GM23338 (cell line): ENCODE measurements at regions not wholly inside any gene's neighbourhood (a gene's known extent, or its start where the extent isn't known, plus 50 kb on each side); places are given as distances from the start of the nearest gene placed in this dataset.

Experiments used
- ATAC-seq: fragments of 200-7000 bp; cut with Tn5 transposase; 3 replicates; pipeline ENCODE4 v1.9.1; 2020
- DNase-seq: peaks from one replicate; pipeline ENCODE4 v3.0.0-alpha.2; 2015; ENCODE audit warnings: low spot score
- H2AFZ ChIP-seq: fragments of 200-600 bp; sonication (generic); 2 replicates; pipeline ENCODE4 v1.8.0; 2016; ENCODE audit warnings: antibody characterized with exemption, mild to moderate bottlenecking, moderate library complexity
- H3F3A ChIP-seq: fragments of 200-600 bp; sonication (generic); replicated peaks from 2 replicates; pipeline ENCODE4 v1.8.0; 2017; ENCODE audit warnings: antibody characterized with exemption, mixed run types, low read depth
- H3K27ac ChIP-seq: fragments of 200-600 bp; sonication (generic); 2 replicates; pipeline ENCODE4 v1.6.1; 2016; ENCODE audit warnings: low read depth
- H3K27me3 ChIP-seq: fragments of 200-600 bp; sonication (generic); 2 replicates; pipeline ENCODE4 v1.8.0; 2016; ENCODE audit warnings: mild to moderate bottlenecking, mixed run types, moderate library complexity; ENCODE audit not compliant: insufficient read depth
- H3K36me3 ChIP-seq: fragments of 200-600 bp; sonication (generic); 2 replicates; pipeline ENCODE4 v1.8.0; 2016; ENCODE audit warnings: mild to moderate bottlenecking; ENCODE audit not compliant: insufficient read depth
- H3K4me1 ChIP-seq: fragments of 200-600 bp; sonication (generic); 2 replicates; pipeline ENCODE4 v1.8.0; 2016; ENCODE audit warnings: mild to moderate bottlenecking, moderate library complexity; ENCODE audit not compliant: insufficient read depth
- H3K4me2 ChIP-seq: fragments of 200-600 bp; sonication (generic); 2 replicates; pipeline ENCODE4 v1.7.1; 2017; ENCODE audit warnings: mixed run types
- H3K4me3 ChIP-seq: fragments of 200-600 bp; sonication (generic); 2 replicates; pipeline ENCODE4 v1.6.1; 2016; ENCODE audit warnings: mixed run types
- H3K79me2 ChIP-seq: fragments of 200-600 bp; sonication (generic); replicated peaks from 2 replicates; pipeline ENCODE4 v1.8.0; 2017; ENCODE audit warnings: mild to moderate bottlenecking; ENCODE audit not compliant: insufficient read depth
- H3K9me2 ChIP-seq: fragments of 200-600 bp; sonication (generic); 2 replicates; pipeline ENCODE4 v1.8.0; 2017; ENCODE audit not compliant: insufficient read depth
- H4K20me1 ChIP-seq: fragments of 200-600 bp; sonication (generic); replicated peaks from 2 replicates; pipeline ENCODE4 v1.8.0; 2017; ENCODE audit warnings: mild to moderate bottlenecking; ENCODE audit not compliant: insufficient read depth
- H3K27ac Mint-ChIP-seq: 2 replicates; pipeline ENCODE4 v1.8.0; 2020; ENCODE audit warnings: inconsistent platforms, mild to moderate bottlenecking, moderate library complexity, mixed read lengths
- H3K27me3 Mint-ChIP-seq: 3 replicates; pipeline ENCODE4 v1.8.0; 2022; ENCODE audit warnings: low read depth, mild to moderate bottlenecking, moderate library complexity, mixed read lengths, inconsistent platforms; ENCODE audit not compliant: insufficient read depth, poor library complexity
- H3K36me3 Mint-ChIP-seq: 3 replicates; pipeline ENCODE4 v1.8.0; 2021; ENCODE audit warnings: low read depth, mild to moderate bottlenecking, inconsistent platforms, moderate library complexity, mixed read lengths
- H3K4me1 Mint-ChIP-seq: 3 replicates; pipeline ENCODE4 v1.8.0; 2020; ENCODE audit warnings: mild to moderate bottlenecking, inconsistent platforms, mixed read lengths
- H3K4me3 Mint-ChIP-seq: 3 replicates; pipeline ENCODE4 v1.8.0; 2021; ENCODE audit warnings: moderate library complexity, mild to moderate bottlenecking, inconsistent platforms, mixed read lengths
- H3K9me3 Mint-ChIP-seq: 3 replicates; pipeline ENCODE4 v1.8.0; 2020; ENCODE audit warnings: moderate library complexity, mild to moderate bottlenecking, inconsistent platforms, mixed read lengths
- CREB1 ChIP-seq: fragments of 250-450 bp; sonication (Bioruptor Pico); IDR thresholded peaks from 2 replicates; pipeline ENCODE4 v1.5.0; 2020; ENCODE audit warnings: low read depth, mild to moderate bottlenecking, moderate library complexity
- CTCF ChIP-seq, 2 experiments: fragments of 200-600 bp in 1 of 2; sonication (generic) in 1 of 2; conservative IDR thresholded peaks; 2 replicates each; pipeline versions ENCODE4 v1.5.1 to v1.6.1; 2016 to 2017; ENCODE audit warnings: antibody characterized with exemption in 2 of 2, low read depth in 2 of 2, mild to moderate bottlenecking in 2 of 2, moderate library complexity in 1 of 2
- ETS1 ChIP-seq: IDR thresholded peaks from 2 replicates; pipeline ENCODE4 v1.6.1; 2016; ENCODE audit warnings: antibody characterized with exemption
- EZH2 ChIP-seq: fragments of 200-600 bp; sonication (generic); IDR thresholded peaks from one replicate; pipeline ENCODE4 v1.8.0; 2017; ENCODE audit warnings: antibody characterized with exemption, mild to moderate bottlenecking, low read depth; ENCODE audit not compliant: unreplicated experiment
- EZH2phosphoT487 ChIP-seq: fragments of 200-600 bp; sonication (generic); IDR thresholded peaks from one replicate; pipeline ENCODE4 v1.8.1; 2018; ENCODE audit warnings: antibody characterized with exemption; ENCODE audit not compliant: unreplicated experiment
- POLR2AphosphoS5 ChIP-seq: IDR thresholded peaks from 2 replicates; pipeline ENCODE4 v1.6.1; 2016; ENCODE audit warnings: antibody characterized with exemption, low read depth
- ZNF114 ChIP-seq: fragments of 250-450 bp; sonication (Bioruptor Pico); IDR thresholded peaks from 2 replicates; pipeline ENCODE4 v1.5.0; 2020; ENCODE audit warnings: mild to moderate bottlenecking, moderate library complexity
- ZNF462 ChIP-seq: fragments of 250-450 bp; sonication (Bioruptor Pico); IDR thresholded peaks from 2 replicates; pipeline ENCODE4 v1.5.0; 2020; ENCODE audit warnings: mild to moderate bottlenecking, moderate library complexity

- peaks cover 8% of the 10 kb centered on the region; the same call in 2 of the 3 replicates for H3K4me1 Mint-ChIP-seq
- no peak overlapping the region for H3K4me2 ChIP-seq
- TF ChIP-seq CTCF (conservative IDR thresholded peaks at IDR 0.05; ENCODE audit: low read depth in 2 of 2) (no peak), ZNF114 (no peak)
- no peak overlapping the region for H3K27ac Mint-ChIP-seq
- H3K79me2 ChIP-seq: no peaks in the 10 kb centered on the region
- H3K27ac ChIP-seq: no peak overlapping the region
- no peaks in the 10 kb centered on the region for H3K27me3 ChIP-seq
- peaks cover 2% of the 10 kb centered on the region; the same call in 2 of the 3 replicates for H3K9me3 Mint-ChIP-seq
- no peaks in the 10 kb centered on the region for H3K4me1 ChIP-seq
- H4K20me1 ChIP-seq: no peaks in the 10 kb centered on the region
- H3K9me2 ChIP-seq: no peaks in the 10 kb centered on the region
- no peak for DNase-seq
- no peak overlapping the region for H3K4me3 Mint-ChIP-seq
- no peaks in the 10 kb centered on the region; the same call in 2 of the 3 replicates for H3K36me3 Mint-ChIP-seq
- no peak overlapping the region for H3K4me3 ChIP-seq
- H3F3A ChIP-seq: no peaks in the 10 kb centered on the region
- H3K36me3 ChIP-seq: no peaks in the 10 kb centered on the region
- H3K27me3 Mint-ChIP-seq: peaks cover 9% of the 10 kb centered on the region
- peak overlapping the region; percentile 52; the same call in 1 of the 2 replicates for H2AFZ ChIP-seq
- ATAC-seq: peak; percentile 46
Observed at GRCh38 chr12:124620606-124621295, 53.3 kb upstream of the NCOR2 start.

- Histone ChIP-seq H3K36me3 (no peaks in the 10 kb centered on the region), H4K20me1 (no peaks in the 10 kb centered on the region), H3K9me2 (no peaks in the 10 kb centered on the region), H3F3A (no peaks in the 10 kb centered on the region), H3K4me1 (no peaks in the 10 kb centered on the region), H3K4me2 (no peak overlapping the region), H2AFZ (no peak overlapping the region), H3K79me2 (no peaks in the 10 kb centered on the region), H3K27ac (no peak overlapping the region), H3K4me3 (no peak overlapping the region), H3K27me3 (no peaks in the 10 kb centered on the region)
- Mint-ChIP-seq H3K4me1 (peaks cover 8% of the 10 kb centered on the region; the same call in 2 of the 3 replicates), H3K27me3 (peaks cover 11% of the 10 kb centered on the region), H3K27ac (no peak overlapping the region), H3K36me3 (no peaks in the 10 kb centered on the region; the same call in 2 of the 3 replicates), H3K4me3 (no peak overlapping the region), H3K9me3 (peaks cover 8% of the 10 kb centered on the region; the same call in 2 of the 3 replicates)
- DNase-seq: no peak
- ATAC-seq: no peak
- TF ChIP-seq EZH2 (no peak), ETS1 (no peak), ZNF462 (CRISPR knock-in tag) (no peak), POLR2AphosphoS5 (no peak), CREB1 (CRISPR knock-in tag) (no peak), CTCF (conservative IDR thresholded peaks at IDR 0.05; ENCODE audit: low read depth in 2 of 2) (no peak), EZH2phosphoT487 (no peak)
Observed at GRCh38 chr12:124618291-124618902, 51.0 kb upstream of the NCOR2 start.
